ENCODE measurements at regions not wholly inside any gene's neighbourhood (a gene's known extent, or its start where the extent isn't known, plus 50 kb on each side); places are given as distances from the start of the nearest gene placed in this dataset.

DNA sequence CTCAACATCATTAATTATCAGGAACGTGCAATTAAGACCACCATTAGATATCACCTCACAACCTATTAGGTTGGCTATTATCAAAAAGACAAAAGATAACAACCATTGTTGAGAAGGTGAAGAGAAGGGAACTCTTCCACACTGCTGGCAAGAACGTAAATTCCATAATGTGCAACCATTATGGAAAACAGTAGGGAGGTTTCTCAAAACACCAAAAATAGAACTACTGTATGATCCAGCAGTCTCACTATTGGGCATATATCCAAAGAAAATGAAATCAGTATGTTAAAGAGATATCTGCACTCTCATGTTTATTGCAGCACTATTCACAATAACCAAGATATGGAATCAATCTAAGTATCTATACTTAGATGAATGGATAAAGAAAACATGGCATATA, 51.6 kb upstream of the OR4E1 start:
- Histone ChIP-seq H3K4me3 (no peak overlapping the region), H3K9me3 (no peaks in the 10 kb centered on the region), H3K36me3 (no peaks in the 10 kb centered on the region), H3K27me3 (no peaks in the 10 kb centered on the region), H3K4me1 (no peaks in the 10 kb centered on the region), H3K27ac (no peak overlapping the region)
- intact Hi-C loops (cut with DNase I) = no loop called here
- no peak for DNase-seq
- TF ChIP-seq POLR2A (IDR thresholded peaks at IDR 0.05) = no peak
- TF ChIP-seq, protein P1, sequence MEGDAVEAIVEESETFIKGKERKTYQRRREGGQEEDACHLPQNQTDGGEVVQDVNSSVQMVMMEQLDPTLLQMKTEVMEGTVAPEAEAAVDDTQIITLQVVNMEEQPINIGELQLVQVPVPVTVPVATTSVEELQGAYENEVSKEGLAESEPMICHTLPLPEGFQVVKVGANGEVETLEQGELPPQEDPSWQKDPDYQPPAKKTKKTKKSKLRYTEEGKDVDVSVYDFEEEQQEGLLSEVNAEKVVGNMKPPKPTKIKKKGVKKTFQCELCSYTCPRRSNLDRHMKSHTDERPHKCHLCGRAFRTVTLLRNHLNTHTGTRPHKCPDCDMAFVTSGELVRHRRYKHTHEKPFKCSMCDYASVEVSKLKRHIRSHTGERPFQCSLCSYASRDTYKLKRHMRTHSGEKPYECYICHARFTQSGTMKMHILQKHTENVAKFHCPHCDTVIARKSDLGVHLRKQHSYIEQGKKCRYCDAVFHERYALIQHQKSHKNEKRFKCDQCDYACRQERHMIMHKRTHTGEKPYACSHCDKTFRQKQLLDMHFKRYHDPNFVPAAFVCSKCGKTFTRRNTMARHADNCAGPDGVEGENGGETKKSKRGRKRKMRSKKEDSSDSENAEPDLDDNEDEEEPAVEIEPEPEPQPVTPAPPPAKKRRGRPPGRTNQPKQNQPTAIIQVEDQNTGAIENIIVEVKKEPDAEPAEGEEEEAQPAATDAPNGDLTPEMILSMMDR (IDR thresholded peaks at IDR 0.05) = no peak
- 30% methylated on average over 2 of the region's 2 CpGs for WGBS (ENCODE audit: insufficient coverage, low coverage, low lambda C conversion rate, missing lambda C conversion rate)
- ATAC-seq = no peak

GRCh38 chr14:21724090-21724973, 50.7 kb upstream of the OR4E1 start:
- 41% methylated on average over 8 of the region's 8 CpGs for WGBS (ENCODE audit: insufficient coverage, low coverage, low lambda C conversion rate, missing lambda C conversion rate)
- Histone ChIP-seq H3K9me3 (no peaks in the 10 kb centered on the region), H3K4me3 (no peak overlapping the region), H3K36me3 (no peaks in the 10 kb centered on the region), H3K4me1 (no peaks in the 10 kb centered on the region), H3K27ac (no peak overlapping the region), H3K27me3 (no peaks in the 10 kb centered on the region)
- no peak for ATAC-seq
- TF ChIP-seq, protein P1 (IDR thresholded peaks at IDR 0.05) = no peak
- no peak for TF ChIP-seq POLR2A (IDR thresholded peaks at IDR 0.05)
- intact Hi-C loops (cut with DNase I) = no loop called here
- DNase-seq = no peak

DNA sequence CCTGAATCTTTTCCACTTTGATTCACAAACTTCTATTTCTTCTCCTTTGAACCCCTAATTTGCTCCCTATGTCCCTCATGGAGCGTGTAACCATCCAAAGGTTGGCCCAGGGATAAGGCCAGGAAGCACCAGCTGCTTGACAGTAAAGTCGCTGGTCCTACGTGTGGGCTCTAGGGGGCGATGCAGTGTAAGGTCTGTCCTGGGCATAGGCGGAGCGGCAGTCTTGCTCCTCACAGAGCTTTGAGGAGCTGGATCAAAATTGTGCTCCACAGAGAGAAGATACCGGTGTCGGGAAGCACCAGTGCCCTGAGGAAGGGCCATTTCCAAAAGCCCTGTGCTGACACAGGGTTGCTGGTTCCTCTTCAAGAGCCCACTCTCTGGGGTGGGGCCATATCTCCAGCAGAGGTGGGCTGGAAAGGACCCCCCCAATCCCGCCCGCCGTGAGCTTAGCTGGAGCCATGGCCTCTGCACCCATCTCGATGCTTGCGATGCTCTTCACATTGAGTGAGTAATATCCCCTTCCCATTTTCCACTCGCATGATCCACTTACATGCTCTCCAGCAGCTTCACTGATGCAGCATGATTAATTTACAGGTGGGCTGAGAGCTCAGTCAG, 49.9 kb upstream of the OR4E1 start:
- no peaks in the 10 kb centered on the region for H3K36me3 ChIP-seq
- H3K4me3 ChIP-seq = no peak overlapping the region
- DNase-seq = no peak
- H3K4me1 ChIP-seq = no peaks in the 10 kb centered on the region
- intact Hi-C loops (cut with DNase I) = no loop called here
- no peaks in the 10 kb centered on the region for H3K9me3 ChIP-seq
- 19% methylated on average over 3 of the region's 14 CpGs for WGBS (ENCODE audit: insufficient coverage, low coverage, low lambda C conversion rate, missing lambda C conversion rate)
- no peak overlapping the region for H3K27ac ChIP-seq
- H3K27me3 ChIP-seq = no peaks in the 10 kb centered on the region
- no peak for TF ChIP-seq POLR2A (IDR thresholded peaks at IDR 0.05)
- TF ChIP-seq, protein P1 (IDR thresholded peaks at IDR 0.05) = no peak
- ATAC-seq = peak in 2 of 4 donors; percentile 25 to 28

Small RNA genes lying in the stretch of these regions (small RNA-seq; reads per million reads assigned to genes)
- 0 reads per million in 2 experiments for gene AC245505.1
- gene TRAJ30 = 0 reads per million in 2 experiments
- gene TRAJ31 = 0 reads per million in 2 experiments
- gene TRAJ32 = 0 reads per million in 2 experiments
- gene TRAJ33 = 0 reads per million in 2 experiments
- gene TRAJ34 = 0 reads per million in 2 experiments
- 0 reads per million in 2 experiments for gene TRAJ35
- gene TRAJ36 = 0 reads per million in 2 experiments
- 0 reads per million in 2 experiments for gene TRAJ37
- 0 reads per million in 2 experiments for gene TRAJ38
- 0 reads per million in 2 experiments for gene TRAJ39
- 0 reads per million in 2 experiments for gene TRAJ40
- gene TRAJ41 = 0 reads per million in 2 experiments
- 0 reads per million in 2 experiments for gene TRAJ42
- gene TRAJ43 = 0 reads per million in 2 experiments
- 0 reads per million in 2 experiments for gene TRAJ44
- gene TRAJ45 = 0 reads per million in 2 experiments
- 0 reads per million in 2 experiments for gene TRAJ46
- gene TRAJ47 = 0 reads per million in 2 experiments
- 0 reads per million in 2 experiments for gene TRAJ48
- 0 reads per million in 2 experiments for gene TRAJ49
- 0 reads per million in 2 experiments for gene TRAJ50
- gene TRAJ51 = 0 reads per million in 2 experiments
- gene TRAJ52 = 0 reads per million in 2 experiments
- gene TRAJ53 = 0 reads per million in 2 experiments
- gene TRAJ54 = 0 reads per million in 2 experiments
- 0 reads per million in 2 experiments for gene TRAJ55
- 0 reads per million in 2 experiments for gene TRAJ56
- 0 reads per million in 2 experiments for gene TRAJ57
- gene TRAJ58 = 0 reads per million in 2 experiments
- gene TRAJ59 = 0 reads per million in 2 experiments
- 0 reads per million in 2 experiments for gene TRAJ60
- 0 reads per million in 2 experiments for gene TRAJ61
- gene TRAV15 = 0 reads per million in 2 experiments
- 0 reads per million in 2 experiments for gene TRDD1
- 0 reads per million in 2 experiments for gene TRDD2
- 0 reads per million in 2 experiments for gene TRDD3
- 0 reads per million in 2 experiments for gene TRDJ1
- 0 reads per million in 2 experiments for gene TRDJ2
- gene TRDJ3 = 0 reads per million in 2 experiments
- gene TRDJ4 = 0 reads per million in 2 experiments
- gene TRDV1 = 0 reads per million in 2 experiments
